Breast epithelium (tissue), 4 donors: ENCODE measurements at regions not wholly inside any gene's neighbourhood (a gene's known extent, or its start where the extent isn't known, plus 50 kb on each side); places are given as distances from the start of the nearest gene placed in this dataset.

ENCODE experiments used
- DNase-seq, 2 donors: peaks; one replicate each; pipeline ENCODE4 v3.0.0-alpha.2; 2019; ENCODE audit warnings: low spot score in 2 of 2
- H3K27ac ChIP-seq, 2 donors: fragments of 200-600 bp; sonication (generic) in 1 of 2; one replicate each; pipeline ENCODE4 v1.5.1; 2016 to 2019; ENCODE audit warnings: mild to moderate bottlenecking in 1 of 2
- H3K27me3 ChIP-seq, 2 donors: fragments of 200-600 bp; sonication (generic) in 1 of 2; one replicate each; pipeline versions ENCODE4 v1.5.1 to v1.6.0; 2017 to 2019; ENCODE audit warnings: control low read depth in 1 of 2, mild to moderate bottlenecking in 1 of 2
- H3K36me3 ChIP-seq: fragments of 200-600 bp; one replicate; pipeline ENCODE4 v1.5.1; 2019
- H3K4me1 ChIP-seq, 2 donors: fragments of 200-600 bp; sonication (generic); one replicate each; pipeline ENCODE4 v1.5.1; 2016 to 2019; ENCODE audit warnings: control low read depth in 1 of 2
- H3K4me3 ChIP-seq, 3 donors: fragments of 200-600 bp; sonication (generic); 1 replicate in 2 of 3; 2 replicates in 1 of 3; pipeline ENCODE4 v1.5.1; 2016 to 2019; ENCODE audit warnings: mild to moderate bottlenecking in 3 of 3, moderate library complexity in 2 of 3
- H3K9me3 ChIP-seq, 2 donors: fragments of 200-600 bp; sonication (generic) in 1 of 2; one replicate each; pipeline ENCODE4 v1.5.1; 2016 to 2019; ENCODE audit warnings: control low read depth in 1 of 2
- POLR2A ChIP-seq: fragments of 450-650 bp; IDR thresholded peaks from one replicate; pipeline ENCODE4 v1.6.1; 2016; ENCODE audit warnings: antibody characterized with exemption, mild to moderate bottlenecking, moderate library complexity
- POLR2AphosphoS5 ChIP-seq, 3 donors: sonication (generic); formaldehyde crosslinking; IDR thresholded peaks; one replicate each; pipeline ENCODE4 v1.6.1; 2017; ENCODE audit warnings: antibody characterized with exemption in 3 of 3
- intact Hi-C: fragments of 100-400 bp; cut with DNase I; formaldehyde crosslinking; loops from one replicate; pipeline ENCODE4 v1.15.1; 2023; ENCODE audit warnings: low total_unique reads
- TF ChIP-seq, protein P1 (sequence below), 3 donors: fragments of 450-650 bp; IDR thresholded peaks; one replicate each; pipeline ENCODE4 v1.5.1; 2016 to 2017; ENCODE audit warnings: antibody characterized with exemption in 3 of 3, mild to moderate bottlenecking in 3 of 3, moderate library complexity in 3 of 3

DNA sequence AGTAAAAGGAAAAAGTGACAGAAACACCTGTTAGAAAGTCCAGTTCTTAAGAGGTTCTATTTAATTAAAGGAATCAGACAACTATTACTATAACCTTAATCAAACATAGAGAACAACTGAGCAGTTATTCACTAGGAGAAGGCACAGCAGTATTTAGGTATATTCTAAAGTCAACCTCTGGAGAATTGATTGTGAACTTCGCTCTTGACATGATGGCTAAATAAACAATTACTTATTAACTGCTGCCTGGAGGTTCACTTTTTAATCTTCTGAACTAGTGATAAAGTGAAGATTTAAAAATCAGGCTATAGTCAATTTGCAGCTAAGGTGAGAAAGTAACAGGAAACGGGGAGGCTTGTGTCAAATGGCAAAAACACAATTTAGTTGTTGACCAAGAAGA lies 557.3 kb downstream of the FAM181B start:
- no peak for DNase-seq
- H3K4me3 ChIP-seq: no peak overlapping the region
- H3K9me3 ChIP-seq: no peaks in the 10 kb centered on the region
- no peak overlapping the region for H3K27ac ChIP-seq
- H3K4me1 ChIP-seq: no peaks in the 10 kb centered on the region
- intact Hi-C loops: no loop called here
- no peaks in the 10 kb centered on the region for H3K27me3 ChIP-seq
- TF ChIP-seq POLR2A: no peak
- TF ChIP-seq POLR2AphosphoS5 (IDR thresholded peaks at IDR 0.05): no peak
- TF ChIP-seq, protein P1, sequence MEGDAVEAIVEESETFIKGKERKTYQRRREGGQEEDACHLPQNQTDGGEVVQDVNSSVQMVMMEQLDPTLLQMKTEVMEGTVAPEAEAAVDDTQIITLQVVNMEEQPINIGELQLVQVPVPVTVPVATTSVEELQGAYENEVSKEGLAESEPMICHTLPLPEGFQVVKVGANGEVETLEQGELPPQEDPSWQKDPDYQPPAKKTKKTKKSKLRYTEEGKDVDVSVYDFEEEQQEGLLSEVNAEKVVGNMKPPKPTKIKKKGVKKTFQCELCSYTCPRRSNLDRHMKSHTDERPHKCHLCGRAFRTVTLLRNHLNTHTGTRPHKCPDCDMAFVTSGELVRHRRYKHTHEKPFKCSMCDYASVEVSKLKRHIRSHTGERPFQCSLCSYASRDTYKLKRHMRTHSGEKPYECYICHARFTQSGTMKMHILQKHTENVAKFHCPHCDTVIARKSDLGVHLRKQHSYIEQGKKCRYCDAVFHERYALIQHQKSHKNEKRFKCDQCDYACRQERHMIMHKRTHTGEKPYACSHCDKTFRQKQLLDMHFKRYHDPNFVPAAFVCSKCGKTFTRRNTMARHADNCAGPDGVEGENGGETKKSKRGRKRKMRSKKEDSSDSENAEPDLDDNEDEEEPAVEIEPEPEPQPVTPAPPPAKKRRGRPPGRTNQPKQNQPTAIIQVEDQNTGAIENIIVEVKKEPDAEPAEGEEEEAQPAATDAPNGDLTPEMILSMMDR (IDR thresholded peaks at IDR 0.05): no peak
- no peaks in the 10 kb centered on the region for H3K36me3 ChIP-seq

DNA sequence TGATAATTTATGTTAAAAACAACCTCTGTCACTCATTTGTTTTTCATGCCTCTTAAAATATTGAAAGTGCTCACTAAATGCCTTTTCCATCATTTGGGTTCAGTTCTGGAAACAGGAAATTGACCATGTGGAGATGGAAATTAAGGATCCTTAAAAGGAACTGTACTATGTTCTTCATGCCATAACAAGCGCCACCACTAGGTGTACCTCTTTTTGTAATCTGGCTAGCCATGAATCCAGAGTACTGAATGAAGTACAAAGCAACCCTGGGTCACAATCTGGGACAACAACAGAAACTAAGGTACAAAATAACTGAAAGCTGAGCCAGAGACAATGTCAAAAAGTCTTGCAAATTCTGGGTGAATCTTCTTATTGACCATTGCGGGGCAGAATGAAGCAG lies 559.1 kb downstream of the FAM181B start:
- H3K36me3 ChIP-seq: no peaks in the 10 kb centered on the region
- TF ChIP-seq POLR2A (no peak), POLR2AphosphoS5 (IDR thresholded peaks at IDR 0.05) (no peak)
- TF ChIP-seq, protein P1 (IDR thresholded peaks at IDR 0.05): no peak
- no peak overlapping the region for H3K4me3 ChIP-seq
- no peak for DNase-seq
- intact Hi-C loops: no loop called here
- no peaks in the 10 kb centered on the region for H3K4me1 ChIP-seq
- no peaks in the 10 kb centered on the region for H3K9me3 ChIP-seq
- H3K27me3 ChIP-seq: no peaks in the 10 kb centered on the region
- no peak overlapping the region for H3K27ac ChIP-seq

DNA sequence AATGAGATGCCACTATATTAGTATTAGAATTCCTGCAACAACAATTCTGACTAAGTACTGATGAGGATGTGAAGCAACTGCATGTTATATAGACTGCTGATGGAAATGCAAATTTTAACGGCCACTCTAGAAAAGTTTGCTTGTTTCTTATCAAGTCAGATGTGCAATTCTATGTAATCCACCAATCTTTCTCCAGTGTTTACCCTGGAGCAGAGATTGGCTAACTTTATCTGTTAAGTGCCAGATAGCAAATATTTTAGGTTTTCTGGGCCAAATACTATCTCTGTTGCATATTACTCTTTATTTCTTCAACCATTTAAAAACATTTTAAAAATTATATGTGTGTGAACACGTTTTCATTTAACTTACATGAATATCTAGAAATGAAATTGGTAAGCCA lies 586.9 kb downstream of the FAM181B start:
- no peak for DNase-seq
- no peak overlapping the region for H3K4me3 ChIP-seq
- intact Hi-C loops: no loop called here
- H3K9me3 ChIP-seq: no peaks in the 10 kb centered on the region
- no peaks in the 10 kb centered on the region for H3K4me1 ChIP-seq
- no peaks in the 10 kb centered on the region for H3K27me3 ChIP-seq
- TF ChIP-seq, protein P1 (IDR thresholded peaks at IDR 0.05): no peak
- no peak for TF ChIP-seq POLR2A
- H3K27ac ChIP-seq: no peak overlapping the region
- no peaks in the 10 kb centered on the region for H3K36me3 ChIP-seq

DNA sequence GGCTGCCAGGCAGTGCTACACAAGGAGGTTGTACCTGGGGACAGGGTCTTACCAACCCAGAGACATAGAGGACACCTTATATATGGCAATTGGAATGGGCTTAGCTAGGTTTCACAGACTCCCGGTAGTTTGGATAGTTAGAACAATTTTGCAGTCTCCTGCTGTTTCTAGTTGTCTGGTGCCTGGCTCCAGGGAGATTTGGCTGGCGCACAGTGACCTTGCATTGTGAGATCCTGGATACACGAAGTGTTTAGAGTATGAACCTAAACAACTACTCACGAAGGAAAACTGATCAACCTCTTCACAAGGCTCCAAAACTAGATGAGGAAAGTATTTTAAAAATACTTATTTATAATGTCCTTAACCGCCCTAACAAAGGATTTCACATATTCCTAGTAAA lies 614.7 kb downstream of the FAM181B start:
- intact Hi-C loops: no loop called here
- Histone ChIP-seq H3K27me3 (no peaks in the 10 kb centered on the region), H3K9me3 (no peaks in the 10 kb centered on the region), H3K27ac (no peak overlapping the region), H3K4me1 (no peaks in the 10 kb centered on the region), H3K36me3 (no peaks in the 10 kb centered on the region), H3K4me3 (no peak overlapping the region)
- DNase-seq: no peak
- TF ChIP-seq POLR2AphosphoS5 (IDR thresholded peaks at IDR 0.05) (no peak), POLR2A (no peak)
- TF ChIP-seq, protein P1 (IDR thresholded peaks at IDR 0.05): no peak

DNA sequence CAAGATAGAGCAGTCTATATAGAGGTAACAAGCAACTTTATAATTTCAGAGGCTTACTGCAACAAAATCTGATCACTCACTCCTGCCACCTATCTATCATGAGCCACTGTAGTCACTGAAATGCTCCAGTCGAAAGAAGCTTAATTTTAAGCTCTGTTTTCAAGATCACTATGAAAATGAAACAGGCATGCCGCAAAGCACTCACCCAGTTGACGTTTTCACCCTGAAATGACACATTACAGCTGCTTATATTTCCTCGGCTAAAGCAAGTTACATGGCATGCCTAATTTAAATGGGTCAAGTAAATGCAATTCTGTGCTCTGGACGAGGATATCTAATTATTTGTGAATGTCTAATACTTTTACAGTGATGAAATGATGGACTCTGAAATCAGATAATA lies 616.3 kb downstream of the FAM181B start:
- no peak for DNase-seq
- Histone ChIP-seq H3K9me3 (no peaks in the 10 kb centered on the region), H3K4me3 (no peak overlapping the region), H3K27me3 (no peaks in the 10 kb centered on the region), H3K36me3 (no peaks in the 10 kb centered on the region), H3K27ac (no peak overlapping the region), H3K4me1 (no peaks in the 10 kb centered on the region)
- no peak for TF ChIP-seq POLR2AphosphoS5 (IDR thresholded peaks at IDR 0.05)
- no peak for TF ChIP-seq POLR2A
- TF ChIP-seq, protein P1 (IDR thresholded peaks at IDR 0.05): no peak
- intact Hi-C loops: no loop called here
